IMR-90 (cell line): ENCODE measurements at regions not wholly inside any gene's neighbourhood (a gene's known extent, or its start where the extent isn't known, plus 50 kb on each side); places are given as distances from the start of the nearest gene placed in this dataset.

Source experiments
- ATAC-seq: fragments of 200-7000 bp; cut with Tn5 transposase; 2 replicates; pipeline ENCODE4 v1.9.1; 2020; ENCODE audit warnings: low read depth, mild to moderate bottlenecking, moderate library complexity
- BruUV-seq: library from RNA; stranded (reverse); fragments of 400-500 nt; replicated peaks from 2 replicates; lab custom pipeline; 2021; lab: Mats Ljungman, UMichigan
- CTCF ChIA-PET: fragments of 300-600 bp; formaldehyde crosslinking; extraction: SDS; loops from one replicate; lab custom pipeline; 2021; ENCODE audit warnings: antibody characterized with exemption; lab: Yijun Ruan, JAX
- POLR2A ChIA-PET: fragments of 300-600 bp; sonication (Branson Sonifier 250); formaldehyde crosslinking; loops from one replicate; lab custom pipeline; 2022; ENCODE audit warnings: antibody characterized with exemption; ENCODE audit not compliant: unreplicated experiment; lab: Charles Lee
- DNase-seq: peaks from one replicate; pipeline ENCODE4 v3.0.0; 2013
- H2AFZ ChIP-seq: replicated peaks from 2 replicates; pipeline ENCODE3; 2013; ENCODE audit warnings: low read length, mild to moderate bottlenecking; ENCODE audit not compliant: poor library complexity
- H2AK5ac ChIP-seq: 2 replicates; pipeline ENCODE4 v1.6.1; 2013; ENCODE audit warnings: low read depth, low read length, inconsistent platforms
- H2AK9ac ChIP-seq: replicated peaks from 2 replicates; pipeline ENCODE3; 2013; ENCODE audit warnings: mild to moderate bottlenecking, low read depth, low read length, moderate library complexity; ENCODE audit not compliant: poor library complexity
- H2BK120ac ChIP-seq: 2 replicates; pipeline ENCODE4 v1.6.1; 2013; ENCODE audit warnings: low read depth, low read length, inconsistent platforms
- H2BK15ac ChIP-seq: 3 replicates; pipeline ENCODE4 v1.6.1; 2013; ENCODE audit warnings: low read depth, low read length, inconsistent platforms
- H2BK20ac ChIP-seq: 2 replicates; pipeline ENCODE4 v1.6.1; 2013; ENCODE audit warnings: low read depth, mild to moderate bottlenecking, inconsistent platforms, low read length, moderate library complexity
- H2BK5ac ChIP-seq: 2 replicates; pipeline ENCODE4 v1.6.1; 2013; ENCODE audit warnings: mild to moderate bottlenecking, low read depth, low read length, inconsistent platforms; ENCODE audit not compliant: poor library complexity, severe bottlenecking
- H3K14ac ChIP-seq: replicated peaks from 2 replicates; pipeline ENCODE4 v1.6.1; 2013; ENCODE audit warnings: low read depth, low read length, inconsistent platforms
- H3K18ac ChIP-seq: 2 replicates; pipeline ENCODE4 v1.6.1; 2013; ENCODE audit warnings: low read depth, low read length, control low read depth
- H3K23ac ChIP-seq: 2 replicates; pipeline ENCODE4 v1.6.1; 2013; ENCODE audit warnings: low read depth, low read length, inconsistent platforms
- H3K27ac ChIP-seq: 2 replicates; pipeline ENCODE4 v1.5.1; 2013; ENCODE audit warnings: mild to moderate bottlenecking, control low read depth, low read length; ENCODE audit not compliant: insufficient read depth
- H3K27me3 ChIP-seq: 2 replicates; pipeline ENCODE4 v1.6.1; 2013; ENCODE audit warnings: low read length; ENCODE audit not compliant: control insufficient read depth, insufficient read depth
- H3K36me3 ChIP-seq: 2 replicates; pipeline ENCODE4 v1.6.1; 2013; ENCODE audit warnings: low read length, mixed read lengths; ENCODE audit not compliant: control insufficient read depth, insufficient read depth
- H3K4ac ChIP-seq: 2 replicates; pipeline ENCODE4 v1.6.1; 2013; ENCODE audit warnings: low read depth, low read length, inconsistent platforms
- H3K4me1 ChIP-seq: 2 replicates; pipeline ENCODE4 v1.6.1; 2013; ENCODE audit warnings: low read length, mixed read lengths; ENCODE audit not compliant: control insufficient read depth, insufficient read depth
- H3K4me2 ChIP-seq: 2 replicates; pipeline ENCODE4 v1.6.1; 2013; ENCODE audit warnings: low read depth, mild to moderate bottlenecking, control low read depth, low read length, moderate library complexity
- H3K4me3 ChIP-seq: 2 replicates; pipeline ENCODE4 v1.5.1; 2013; ENCODE audit warnings: low read depth, mild to moderate bottlenecking, control low read depth, low read length, moderate library complexity; ENCODE audit not compliant: insufficient read depth
- H3K56ac ChIP-seq: 2 replicates; pipeline ENCODE4 v1.6.1; 2013; ENCODE audit warnings: low read length, inconsistent platforms; ENCODE audit not compliant: insufficient read depth; ENCODE audit errors: extremely low read depth
- H3K79me1 ChIP-seq, 2 experiments: 2 replicates each; pipeline ENCODE4 v1.6.1; 2013; ENCODE audit warnings: low read length in 2 of 2, inconsistent platforms in 1 of 2, low read depth in 1 of 2
- H3K9ac ChIP-seq: 2 replicates; pipeline ENCODE4 v1.6.1; 2013; ENCODE audit warnings: low read depth, low read length, control low read depth
- H3K9me1 ChIP-seq: 2 replicates; pipeline ENCODE4 v1.6.1; 2013; ENCODE audit warnings: low read length, inconsistent platforms; ENCODE audit not compliant: insufficient read depth
- H3K9me3 ChIP-seq: 2 replicates; pipeline ENCODE4 v1.6.1; 2013; ENCODE audit warnings: low read length; ENCODE audit not compliant: control insufficient read depth, insufficient read depth
- H4K20me1 ChIP-seq: 2 replicates; pipeline ENCODE4 v1.6.1; 2013; ENCODE audit warnings: low read length, inconsistent platforms; ENCODE audit not compliant: insufficient read depth
- H4K5ac ChIP-seq: 2 replicates; pipeline ENCODE4 v1.6.1; 2013; ENCODE audit warnings: mild to moderate bottlenecking, low read depth, low read length, control low read depth
- H4K8ac ChIP-seq, 2 experiments: 2 replicates each; pipeline ENCODE4 v1.6.1; 2013; ENCODE audit warnings: low read depth in 2 of 2, low read length in 2 of 2, control low read depth in 1 of 2, inconsistent platforms in 1 of 2
- H4K91ac ChIP-seq: 2 replicates; pipeline ENCODE4 v1.6.1; 2013; ENCODE audit warnings: low read depth, low read length, inconsistent platforms; ENCODE audit not compliant: insufficient read depth
- MAZ ChIP-seq: IDR thresholded peaks from 2 replicates; pipeline ENCODE4 v1.6.1; 2012; ENCODE audit warnings: low read depth, mild to moderate bottlenecking, low read length, improper control_type of control experiment, moderate library complexity, borderline replicate concordance
- WGBS, 2 experiments: methylation state at CpG; one replicate each; pipeline versions ENCODE4 v1.1.5 to v1.1.7; 2013; ENCODE audit warnings: missing lambda C conversion rate in 2 of 2; ENCODE audit not compliant: insufficient read length in 1 of 2; ENCODE audit errors: extremely low coverage in 2 of 2; 5-methylcytosine and 5-hydroxymethylcytosine counted together
- dilution Hi-C: fragments of 300-500 bp; cut with HindIII; formaldehyde crosslinking; loops from one replicate; pipeline ENCODE4 v1.14.3; 2018; ENCODE audit warnings: low sequenced_read_pairs; ENCODE audit not compliant: unreplicated experiment
- in situ Hi-C: fragments of 300-500 bp; cut with MboI; formaldehyde crosslinking; loops from 3 replicates; pipeline ENCODE4 v1.14.3; 2019; ENCODE audit warnings: low sequenced_read_pairs, inconsistent platforms, mixed read lengths
- intact Hi-C: fragments of 100-400 bp; cut with micrococcal nuclease; formaldehyde crosslinking; loops from 2 replicates; pipeline ENCODE4 v1.10.0; 2022

- Histone ChIP-seq H4K5ac (no peak overlapping the region), H3K79me1 (no peaks in the 10 kb centered on the region), H2BK5ac (no peak overlapping the region), H3K4me2 (no peak overlapping the region), H2AFZ (no peak overlapping the region), H3K27me3 (peaks cover 4% of the 10 kb centered on the region), H3K9me3 (no peaks in the 10 kb centered on the region), H2AK5ac (no peak overlapping the region), H2BK120ac (no peak overlapping the region), H3K4me1 (no peaks in the 10 kb centered on the region), H3K23ac (no peak overlapping the region), H3K36me3 (no peaks in the 10 kb centered on the region), H3K56ac (no peak overlapping the region), H3K9me1 (no peaks in the 10 kb centered on the region), H3K4ac (no peak overlapping the region), H3K14ac (no peak overlapping the region), H4K91ac (no peak overlapping the region), H2BK20ac (no peak overlapping the region), H3K27ac (no peak overlapping the region), H2BK15ac (no peak overlapping the region), H3K18ac (no peak overlapping the region), H4K8ac (no peak overlapping the region), H2AK9ac (no peak overlapping the region), H3K9ac (no peak overlapping the region), H3K4me3 (no peak overlapping the region), H4K20me1 (no peaks in the 10 kb centered on the region)
- no peak for TF ChIP-seq MAZ
- BruUV-seq, result no TSS peak
- in situ Hi-C loops, result no loop called here
- 87% methylated on average over 10 of the region's 21 CpGs; no CpG with 5 or more reads in 1 of the 2 experiments for WGBS, 2 experiments
- no peak for DNase-seq
- dilution Hi-C loops, result no loop called here
- CTCF ChIA-PET, result no interaction called here
- no peak for ATAC-seq
- POLR2A ChIA-PET, result no interaction called here
- intact Hi-C loops, result no loop called here
Measured at GRCh38 chr22:19656541-19657251, 57.6 kb upstream of the SEPTIN5 start.
